ENCODE measurements at regions not wholly inside any gene's neighbourhood (a gene's known extent, or its start where the extent isn't known, plus 50 kb on each side); places are given as distances from the start of the nearest gene placed in this dataset.
A peak's percentile ranks its signal among the peaks of the same experiment; 100 is the strongest.

DNA sequence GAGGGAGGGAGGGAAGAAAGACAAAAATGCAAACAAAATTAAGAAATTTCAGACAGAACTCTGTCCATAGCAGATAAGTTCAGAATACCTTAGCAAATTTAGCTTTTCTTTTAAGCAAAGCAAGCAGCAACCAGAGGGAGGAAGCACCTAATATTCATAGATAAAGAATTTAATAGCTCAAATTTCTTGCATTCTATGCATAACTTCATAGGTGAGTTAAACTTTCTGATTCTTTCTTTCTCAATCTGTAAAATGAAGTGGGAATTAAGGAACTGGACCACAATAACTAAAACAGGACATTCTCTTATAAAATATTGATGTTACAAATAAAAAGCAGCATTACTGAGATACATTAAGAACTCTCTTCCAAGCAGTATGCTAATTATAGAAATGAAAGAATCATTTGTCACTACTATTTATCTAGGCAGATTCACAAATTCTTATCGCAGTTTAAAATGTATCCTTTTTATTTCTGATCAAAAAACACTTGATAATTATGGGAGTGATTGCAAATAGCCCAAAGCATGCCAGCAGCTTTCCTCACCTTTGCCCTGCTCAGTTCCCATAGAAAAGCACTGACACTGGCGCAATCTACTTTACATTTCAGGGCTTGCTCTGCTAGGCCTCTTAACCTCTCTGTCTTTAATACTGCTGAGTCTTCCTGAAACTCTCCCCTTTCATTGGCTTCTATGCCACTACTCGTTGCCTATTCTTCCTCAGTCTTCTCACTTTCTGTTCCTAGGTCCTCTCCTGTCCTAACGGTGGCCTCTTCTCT lies 341.8 kb downstream of the PIK3R1 start:
- Histone ChIP-seq H2AFZ (replicated peaks) (no peak overlapping the region), H3K4me1 (no peaks in the 10 kb centered on the region), H3K27ac (no peak overlapping the region), H3K9me3 (ENCODE audit: low read depth) (no peaks in the 10 kb centered on the region), H3K79me2 (ENCODE audit: low read depth) (no peaks in the 10 kb centered on the region), H3K27me3 (no peaks in the 10 kb centered on the region), H3K9ac (no peak overlapping the region), H3K36me3 (no peaks in the 10 kb centered on the region), H3K4me3 (no peak overlapping the region), H3K4me2 (no peak overlapping the region), H4K20me1 (ENCODE audit: low read depth) (no peaks in the 10 kb centered on the region), H3F3A (ENCODE audit: low read depth) (no peaks in the 10 kb centered on the region)
- no peak for DNase-seq (ENCODE audit: low spot score)
- TF ChIP-seq, protein P1, sequence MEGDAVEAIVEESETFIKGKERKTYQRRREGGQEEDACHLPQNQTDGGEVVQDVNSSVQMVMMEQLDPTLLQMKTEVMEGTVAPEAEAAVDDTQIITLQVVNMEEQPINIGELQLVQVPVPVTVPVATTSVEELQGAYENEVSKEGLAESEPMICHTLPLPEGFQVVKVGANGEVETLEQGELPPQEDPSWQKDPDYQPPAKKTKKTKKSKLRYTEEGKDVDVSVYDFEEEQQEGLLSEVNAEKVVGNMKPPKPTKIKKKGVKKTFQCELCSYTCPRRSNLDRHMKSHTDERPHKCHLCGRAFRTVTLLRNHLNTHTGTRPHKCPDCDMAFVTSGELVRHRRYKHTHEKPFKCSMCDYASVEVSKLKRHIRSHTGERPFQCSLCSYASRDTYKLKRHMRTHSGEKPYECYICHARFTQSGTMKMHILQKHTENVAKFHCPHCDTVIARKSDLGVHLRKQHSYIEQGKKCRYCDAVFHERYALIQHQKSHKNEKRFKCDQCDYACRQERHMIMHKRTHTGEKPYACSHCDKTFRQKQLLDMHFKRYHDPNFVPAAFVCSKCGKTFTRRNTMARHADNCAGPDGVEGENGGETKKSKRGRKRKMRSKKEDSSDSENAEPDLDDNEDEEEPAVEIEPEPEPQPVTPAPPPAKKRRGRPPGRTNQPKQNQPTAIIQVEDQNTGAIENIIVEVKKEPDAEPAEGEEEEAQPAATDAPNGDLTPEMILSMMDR (IDR thresholded peaks at IDR 0.05) = no peak
- TF ChIP-seq EZH2phosphoT487 (IDR thresholded peaks at IDR 0.05) = no peak
- TF ChIP-seq EZH2 (IDR thresholded peaks at IDR 0.05) = no peak
- Mint-ChIP-seq H3K4me3 (no peak overlapping the region), H3K27ac (no peak overlapping the region), H3K4me1 (peaks cover 13% of the 10 kb centered on the region), H3K36me3 (no peaks in the 10 kb centered on the region), H3K27me3 (ENCODE audit: insufficient read depth, low read depth) (peaks cover 3% of the 10 kb centered on the region), H3K9me3 (no peaks in the 10 kb centered on the region)

DNA sequence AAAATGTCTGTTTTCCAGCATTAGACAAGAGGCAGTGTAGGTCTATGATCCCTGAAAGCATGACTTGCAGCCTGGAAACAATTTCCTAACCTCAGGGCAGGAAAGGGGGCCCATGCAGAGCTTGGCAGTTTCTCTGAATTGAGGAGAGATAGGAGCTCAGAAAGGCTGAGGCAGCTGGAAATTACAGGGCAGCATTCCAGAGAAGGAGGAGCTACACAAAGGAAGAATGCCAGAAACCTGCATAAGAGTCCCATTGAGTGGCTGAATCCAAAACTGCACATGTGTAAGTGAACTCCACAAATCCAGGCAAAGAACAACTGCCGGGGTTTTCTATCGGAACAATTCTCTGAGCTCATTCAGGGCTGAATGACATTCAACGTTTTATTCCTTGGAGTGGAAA lies 346.8 kb downstream of the PIK3R1 start:
- Histone ChIP-seq H3K27me3 (no peaks in the 10 kb centered on the region), H3F3A (ENCODE audit: low read depth) (no peaks in the 10 kb centered on the region), H3K36me3 (no peaks in the 10 kb centered on the region), H3K27ac (no peak overlapping the region), H3K9me3 (ENCODE audit: low read depth) (peaks cover 3% of the 10 kb centered on the region), H2AFZ (replicated peaks) (no peak overlapping the region), H3K79me2 (ENCODE audit: low read depth) (no peaks in the 10 kb centered on the region), H3K4me1 (no peaks in the 10 kb centered on the region), H3K9ac (no peak overlapping the region), H3K4me3 (no peak overlapping the region), H3K4me2 (no peak overlapping the region), H4K20me1 (ENCODE audit: low read depth) (no peaks in the 10 kb centered on the region)
- H3K27ac Mint-ChIP-seq = no peak overlapping the region
- no peaks in the 10 kb centered on the region for H3K27me3 Mint-ChIP-seq (ENCODE audit: insufficient read depth, low read depth)
- H3K9me3 Mint-ChIP-seq = peaks cover 24% of the 10 kb centered on the region
- peak; percentile 25 for DNase-seq (ENCODE audit: low spot score)
- H3K4me3 Mint-ChIP-seq = no peak overlapping the region
- H3K36me3 Mint-ChIP-seq = peaks cover 3% of the 10 kb centered on the region
- peaks cover 4% of the 10 kb centered on the region for H3K4me1 Mint-ChIP-seq
- TF ChIP-seq, protein P1 (IDR thresholded peaks at IDR 0.05) = no peak
- TF ChIP-seq EZH2phosphoT487 (IDR thresholded peaks at IDR 0.05) (no peak), EZH2 (IDR thresholded peaks at IDR 0.05) (no peak)

DNA sequence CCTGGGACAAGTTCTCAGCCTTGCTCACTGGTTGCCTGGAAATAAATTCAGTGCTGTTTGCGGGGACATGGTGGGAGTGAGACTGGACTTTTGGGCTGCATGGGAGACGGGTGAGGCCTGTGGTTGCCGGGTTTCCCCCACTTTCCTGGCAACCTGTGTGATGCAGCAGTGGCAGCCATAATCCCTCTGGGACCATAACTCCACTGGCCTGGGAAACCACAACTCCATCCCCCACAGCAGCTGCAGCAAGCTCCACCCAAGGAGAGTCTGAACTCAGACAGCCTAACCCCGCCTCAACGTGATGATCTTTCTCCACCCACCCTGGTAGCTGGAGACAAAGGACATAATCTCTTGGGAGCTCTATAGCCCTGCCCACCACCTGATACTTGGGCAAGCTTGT lies 349.9 kb downstream of the PIK3R1 start:
- no peak overlapping the region for H3K4me3 Mint-ChIP-seq
- TF ChIP-seq, protein P1 (IDR thresholded peaks at IDR 0.05) = no peak
- no peak for TF ChIP-seq EZH2 (IDR thresholded peaks at IDR 0.05)
- TF ChIP-seq EZH2phosphoT487 (IDR thresholded peaks at IDR 0.05) = no peak
- H4K20me1 ChIP-seq (ENCODE audit: low read depth) = no peaks in the 10 kb centered on the region
- no peak overlapping the region for H2AFZ ChIP-seq (replicated peaks)
- no peaks in the 10 kb centered on the region for H3K4me1 ChIP-seq
- H3K4me3 ChIP-seq = no peak overlapping the region
- H3K27me3 Mint-ChIP-seq (ENCODE audit: insufficient read depth, low read depth) = no peaks in the 10 kb centered on the region
- H3K27me3 ChIP-seq = no peaks in the 10 kb centered on the region
- H3K9ac ChIP-seq = no peak overlapping the region
- H3K79me2 ChIP-seq (ENCODE audit: low read depth) = no peaks in the 10 kb centered on the region
- H3F3A ChIP-seq (ENCODE audit: low read depth) = no peaks in the 10 kb centered on the region
- no peak overlapping the region for H3K27ac Mint-ChIP-seq
- H3K4me2 ChIP-seq = no peak overlapping the region
- H3K9me3 ChIP-seq (ENCODE audit: low read depth) = peaks cover 3% of the 10 kb centered on the region
- H3K36me3 ChIP-seq = no peaks in the 10 kb centered on the region
- H3K36me3 Mint-ChIP-seq = peaks cover 3% of the 10 kb centered on the region
- peaks cover 4% of the 10 kb centered on the region for H3K4me1 Mint-ChIP-seq
- H3K9me3 Mint-ChIP-seq = peaks cover 25% of the 10 kb centered on the region
- no peak overlapping the region for H3K27ac ChIP-seq
- no peak for DNase-seq (ENCODE audit: low spot score)

Data from neural progenitor cell (in vitro differentiated cells).